ENCODE measurements at regions not wholly inside any gene's neighbourhood (a gene's known extent, or its start where the extent isn't known, plus 50 kb on each side); places are given as distances from the start of the nearest gene placed in this dataset.
"Not testable (repeated sequence)": the region's sequence is repeated elsewhere in the genome, so short reads cannot be mapped to it uniquely, and the experiment has no call there.

- H3K36me3 ChIP-seq (ENCODE audit: control insufficient read depth, insufficient read depth, low read length, severe bottlenecking); H3K9me3 ChIP-seq (ENCODE audit: control insufficient read depth, low read length); H3K9ac ChIP-seq (ENCODE audit: low read length); H3K4me1 ChIP-seq (ENCODE audit: control insufficient read depth, insufficient read depth, low read length); H3K27me3 ChIP-seq (replicated peaks; ENCODE audit: control insufficient read depth, insufficient read depth, low read length); H3K4me3 ChIP-seq (ENCODE audit: low read length); DNase-seq (ENCODE audit: low read depth): not testable (repeated sequence)
These were observed 84.0 kb upstream of the STEAP1 start for GRCh38 chr7:90070238-90070637.

- no peaks in the 10 kb centered on the region for H3K36me3 ChIP-seq (ENCODE audit: control insufficient read depth, insufficient read depth, low read length, severe bottlenecking)
- no peaks in the 10 kb centered on the region for H3K4me1 ChIP-seq (ENCODE audit: control insufficient read depth, insufficient read depth, low read length)
- no peak overlapping the region for H3K4me3 ChIP-seq (ENCODE audit: low read length)
- no peak overlapping the region for H3K9ac ChIP-seq (ENCODE audit: low read length)
- DNase-seq (ENCODE audit: low read depth), result no peak
- H3K9me3 ChIP-seq (ENCODE audit: control insufficient read depth, low read length), result no peaks in the 10 kb centered on the region
- no peaks in the 10 kb centered on the region for H3K27me3 ChIP-seq (replicated peaks; ENCODE audit: control insufficient read depth, insufficient read depth, low read length)
These were observed 75.3 kb upstream of the STEAP1 start for GRCh38 chr7:90078921-90079320.

GRCh38 chr7:90081621-90082020, 72.6 kb upstream of the STEAP1 start:
- Histone ChIP-seq H3K9ac (ENCODE audit: low read length) (no peak overlapping the region), H3K36me3 (ENCODE audit: control insufficient read depth, insufficient read depth, low read length, severe bottlenecking) (no peaks in the 10 kb centered on the region), H3K4me3 (ENCODE audit: low read length) (no peak overlapping the region), H3K4me1 (ENCODE audit: control insufficient read depth, insufficient read depth, low read length) (no peaks in the 10 kb centered on the region), H3K27me3 (replicated peaks; ENCODE audit: control insufficient read depth, insufficient read depth, low read length) (no peaks in the 10 kb centered on the region), H3K9me3 (ENCODE audit: control insufficient read depth, low read length) (no peaks in the 10 kb centered on the region)
- no peak for DNase-seq (ENCODE audit: low read depth)

- Histone ChIP-seq H3K9me3 (ENCODE audit: control insufficient read depth, low read length) (no peaks in the 10 kb centered on the region), H3K27me3 (replicated peaks; ENCODE audit: control insufficient read depth, insufficient read depth, low read length) (no peaks in the 10 kb centered on the region), H3K36me3 (ENCODE audit: control insufficient read depth, insufficient read depth, low read length, severe bottlenecking) (no peaks in the 10 kb centered on the region), H3K9ac (ENCODE audit: low read length) (no peak overlapping the region), H3K4me3 (ENCODE audit: low read length) (no peak overlapping the region), H3K4me1 (ENCODE audit: control insufficient read depth, insufficient read depth, low read length) (no peaks in the 10 kb centered on the region)
- no peak for DNase-seq (ENCODE audit: low read depth)
These were observed 61.8 kb upstream of the STEAP1 start for GRCh38 chr7:90092506-90092905.

GRCh38 chr7:90094030-90094429, 60.2 kb upstream of the STEAP1 start:
- no peaks in the 10 kb centered on the region for H3K9me3 ChIP-seq (ENCODE audit: control insufficient read depth, low read length)
- no peak overlapping the region for H3K4me3 ChIP-seq (ENCODE audit: low read length)
- H3K4me1 ChIP-seq (ENCODE audit: control insufficient read depth, insufficient read depth, low read length), result no peaks in the 10 kb centered on the region
- no peak for DNase-seq (ENCODE audit: low read depth)
- H3K27me3 ChIP-seq (replicated peaks; ENCODE audit: control insufficient read depth, insufficient read depth, low read length), result no peaks in the 10 kb centered on the region
- no peaks in the 10 kb centered on the region for H3K36me3 ChIP-seq (ENCODE audit: control insufficient read depth, insufficient read depth, low read length, severe bottlenecking)
- H3K9ac ChIP-seq (ENCODE audit: low read length), result no peak overlapping the region
